NCI-H2196 (cell line): ENCODE measurements at regions not wholly inside any gene's neighbourhood (a gene's known extent, or its start where the extent isn't known, plus 50 kb on each side); places are given as distances from the start of the nearest gene placed in this dataset.
"Not testable (repeated sequence)": the region's sequence is repeated elsewhere in the genome, so short reads cannot be mapped to it uniquely, and the experiment has no call there.

Source experiments
- DNase-seq: peaks from one replicate; lab custom pipeline; 2025; ENCODE audit not compliant: unreplicated experiment; lab: John Stamatoyannopoulos, UW

- no peak for DNase-seq
Observed at GRCh38 chr6:105733556-105734162, 330.8 kb upstream of the PREP start.

GRCh38 chr6:105728995-105729394, 326.1 kb upstream of the PREP start:
- DNase-seq, result no peak

- no peak for DNase-seq
Observed at GRCh38 chr6:105726902-105727655, 324.2 kb upstream of the PREP start.

GRCh38 chr6:105714846-105715245, 312.0 kb upstream of the PREP start:
- no peak for DNase-seq

- no peak for DNase-seq
Observed at GRCh38 chr6:105713474-105714118, 310.7 kb upstream of the PREP start.

GRCh38 chr6:105711216-105711615, 308.3 kb upstream of the PREP start:
- no peak for DNase-seq

GRCh38 chr6:105705608-105706007, 302.7 kb upstream of the PREP start:
- DNase-seq, result no peak

- no peak for DNase-seq
Observed at GRCh38 chr6:105695461-105695860, 292.6 kb upstream of the PREP start.

- no peak for DNase-seq
Observed at GRCh38 chr6:105692613-105693215, 289.8 kb upstream of the PREP start.

GRCh38 chr6:105691971-105692370, 289.1 kb upstream of the PREP start:
- DNase-seq, result no peak

- no peak for DNase-seq
Observed at GRCh38 chr6:105691081-105691480, 288.2 kb upstream of the PREP start.

GRCh38 chr6:105688573-105688972, 285.7 kb upstream of the PREP start:
- no peak for DNase-seq

GRCh38 chr6:105686793-105687192, 283.9 kb upstream of the PREP start:
- not testable (repeated sequence) for DNase-seq

- DNase-seq, result no peak
Observed at GRCh38 chr6:105681061-105681460, 278.2 kb upstream of the PREP start.

- no peak for DNase-seq
Observed at GRCh38 chr6:105680131-105680530, 277.2 kb upstream of the PREP start.

- DNase-seq, result no peak
Observed at GRCh38 chr6:105678516-105678915, 275.6 kb upstream of the PREP start.

- no peak for DNase-seq
Observed at GRCh38 chr6:105677671-105678475, 275.0 kb upstream of the PREP start.

GRCh38 chr6:105676857-105677256, 274.0 kb upstream of the PREP start:
- no peak for DNase-seq

GRCh38 chr6:105675715-105676397, 273.0 kb upstream of the PREP start:
- no peak for DNase-seq

GRCh38 chr6:105672856-105673538, 270.1 kb upstream of the PREP start:
- DNase-seq, result not testable (repeated sequence)
